ENCODE measurements at regions not wholly inside any gene's neighbourhood (a gene's known extent, or its start where the extent isn't known, plus 50 kb on each side); places are given as distances from the start of the nearest gene placed in this dataset.

DNA sequence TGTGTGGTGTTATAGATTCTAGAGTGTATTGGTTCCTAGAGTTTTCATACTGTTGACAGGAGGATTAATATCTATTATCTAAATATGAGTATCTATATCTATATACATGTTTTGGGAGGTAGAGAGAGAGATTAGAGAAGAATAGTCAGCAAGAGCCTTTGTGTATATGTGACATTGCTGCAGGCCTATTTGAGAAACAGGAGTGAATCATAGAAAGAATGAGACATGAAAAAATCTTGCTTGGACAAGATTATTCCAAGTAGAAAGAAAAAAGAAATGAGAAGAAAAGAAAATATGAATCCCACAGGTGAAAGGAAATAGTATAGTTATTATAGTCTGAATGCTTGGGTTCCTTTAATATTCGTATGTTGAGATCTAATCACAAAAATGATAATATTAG, 720.4 kb downstream of the RERGL start:
- intact Hi-C loops (cut with micrococcal nuclease; ENCODE audit: unreplicated experiment) (no loop called here), in situ Hi-C loops (cut with HindIII; ENCODE audit: low pct_unique_long_range_greater_than_20kb, low sequenced_read_pairs) (no loop called here)
- H3K4me3 ChIP-seq (ENCODE audit: low read depth in 2 of 2, low read length in 2 of 2): no peak overlapping the region
- H3K27me3 ChIP-seq (ENCODE audit: control insufficient read depth, insufficient read depth, low read length): no peaks in the 10 kb centered on the region
- no peak for ATAC-seq
- no peak overlapping the region for H3K27ac ChIP-seq (ENCODE audit: low read length)
- BruUV-seq (replicated peaks): no TSS peak
- no peak for TF ChIP-seq POLR2AphosphoS5 (IDR thresholded peaks at IDR 0.05; ENCODE audit: low read depth, low read length)
- TF ChIP-seq, protein P1, sequence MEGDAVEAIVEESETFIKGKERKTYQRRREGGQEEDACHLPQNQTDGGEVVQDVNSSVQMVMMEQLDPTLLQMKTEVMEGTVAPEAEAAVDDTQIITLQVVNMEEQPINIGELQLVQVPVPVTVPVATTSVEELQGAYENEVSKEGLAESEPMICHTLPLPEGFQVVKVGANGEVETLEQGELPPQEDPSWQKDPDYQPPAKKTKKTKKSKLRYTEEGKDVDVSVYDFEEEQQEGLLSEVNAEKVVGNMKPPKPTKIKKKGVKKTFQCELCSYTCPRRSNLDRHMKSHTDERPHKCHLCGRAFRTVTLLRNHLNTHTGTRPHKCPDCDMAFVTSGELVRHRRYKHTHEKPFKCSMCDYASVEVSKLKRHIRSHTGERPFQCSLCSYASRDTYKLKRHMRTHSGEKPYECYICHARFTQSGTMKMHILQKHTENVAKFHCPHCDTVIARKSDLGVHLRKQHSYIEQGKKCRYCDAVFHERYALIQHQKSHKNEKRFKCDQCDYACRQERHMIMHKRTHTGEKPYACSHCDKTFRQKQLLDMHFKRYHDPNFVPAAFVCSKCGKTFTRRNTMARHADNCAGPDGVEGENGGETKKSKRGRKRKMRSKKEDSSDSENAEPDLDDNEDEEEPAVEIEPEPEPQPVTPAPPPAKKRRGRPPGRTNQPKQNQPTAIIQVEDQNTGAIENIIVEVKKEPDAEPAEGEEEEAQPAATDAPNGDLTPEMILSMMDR (IDR thresholded peaks at IDR 0.05): no peak
- ChIA-PET POLR2A (no interaction called here), CTCF (no interaction called here)
- no peaks in the 10 kb centered on the region for H3K9me3 ChIP-seq (ENCODE audit: control insufficient read depth, insufficient read depth, low read depth, low read length)
- DNase-seq (ENCODE audit: low read depth, low spot score): no peak
- no peaks in the 10 kb centered on the region for H3K4me1 ChIP-seq (ENCODE audit: control insufficient read depth, insufficient read depth, low read length)
- no peaks in the 10 kb centered on the region for H3K36me3 ChIP-seq (ENCODE audit: control insufficient read depth, insufficient read depth, low read length)

GRCh38 chr12:17361224-17361623, 728.8 kb downstream of the RERGL start:
- Histone ChIP-seq H3K9me3 (ENCODE audit: control insufficient read depth, insufficient read depth, low read depth, low read length) (no peaks in the 10 kb centered on the region), H3K4me1 (ENCODE audit: control insufficient read depth, insufficient read depth, low read length) (no peaks in the 10 kb centered on the region), H3K27me3 (ENCODE audit: control insufficient read depth, insufficient read depth, low read length) (no peaks in the 10 kb centered on the region), H3K4me3 (ENCODE audit: low read depth in 2 of 2, low read length in 2 of 2) (no peak overlapping the region), H3K27ac (ENCODE audit: low read length) (no peak overlapping the region), H3K36me3 (ENCODE audit: control insufficient read depth, insufficient read depth, low read length) (no peaks in the 10 kb centered on the region)
- in situ Hi-C loops (cut with HindIII; ENCODE audit: low pct_unique_long_range_greater_than_20kb, low sequenced_read_pairs): no loop called here
- POLR2A ChIA-PET: no interaction called here
- DNase-seq (ENCODE audit: low read depth, low spot score) (no peak), ATAC-seq (no peak)
- intact Hi-C loops (cut with micrococcal nuclease; ENCODE audit: unreplicated experiment): no loop called here
- TF ChIP-seq POLR2AphosphoS5 (IDR thresholded peaks at IDR 0.05; ENCODE audit: low read depth, low read length) (no peak), REST (IDR thresholded peaks at IDR 0.05; ENCODE audit: insufficient read depth in 1 of 2, low read depth in 2 of 2, low read length in 1 of 2) (no peak), SIN3A (IDR thresholded peaks at IDR 0.05; ENCODE audit: borderline replicate concordance, insufficient read depth, low read depth, low read length) (no peak), TCF7L2 (IDR thresholded peaks at IDR 0.05; ENCODE audit: low read depth, low read length) (no peak)
- TF ChIP-seq, protein P1 (IDR thresholded peaks at IDR 0.05): no peak
- BruUV-seq (replicated peaks): no TSS peak
- CTCF ChIA-PET: no interaction called here

- intact Hi-C loops (cut with micrococcal nuclease; ENCODE audit: unreplicated experiment) (no loop called here), in situ Hi-C loops (cut with HindIII; ENCODE audit: low pct_unique_long_range_greater_than_20kb, low sequenced_read_pairs) (no loop called here)
- H3K27ac ChIP-seq (ENCODE audit: low read length): no peak overlapping the region
- no peak for DNase-seq (ENCODE audit: low read depth, low spot score)
- H3K4me1 ChIP-seq (ENCODE audit: control insufficient read depth, insufficient read depth, low read length): no peaks in the 10 kb centered on the region
- H3K4me3 ChIP-seq (ENCODE audit: low read depth in 2 of 2, low read length in 2 of 2): no peak overlapping the region
- no peaks in the 10 kb centered on the region for H3K9me3 ChIP-seq (ENCODE audit: control insufficient read depth, insufficient read depth, low read depth, low read length)
- no TSS peak for BruUV-seq (replicated peaks)
- CTCF ChIA-PET: no interaction called here
- TF ChIP-seq TCF7L2 (IDR thresholded peaks at IDR 0.05; ENCODE audit: low read depth, low read length) (no peak), POLR2AphosphoS5 (IDR thresholded peaks at IDR 0.05; ENCODE audit: low read depth, low read length) (no peak), SIN3A (IDR thresholded peaks at IDR 0.05; ENCODE audit: borderline replicate concordance, insufficient read depth, low read depth, low read length) (no peak)
- POLR2A ChIA-PET: no interaction called here
- H3K27me3 ChIP-seq (ENCODE audit: control insufficient read depth, insufficient read depth, low read length): no peaks in the 10 kb centered on the region
- no peaks in the 10 kb centered on the region for H3K36me3 ChIP-seq (ENCODE audit: control insufficient read depth, insufficient read depth, low read length)
- ATAC-seq: no peak
Observed at GRCh38 chr12:17358835-17359234, 731.2 kb downstream of the RERGL start.

Data from Panc1 (cell line).